ENCODE measurements at regions not wholly inside any gene's neighbourhood (a gene's known extent, or its start where the extent isn't known, plus 50 kb on each side); places are given as distances from the start of the nearest gene placed in this dataset.

DNA sequence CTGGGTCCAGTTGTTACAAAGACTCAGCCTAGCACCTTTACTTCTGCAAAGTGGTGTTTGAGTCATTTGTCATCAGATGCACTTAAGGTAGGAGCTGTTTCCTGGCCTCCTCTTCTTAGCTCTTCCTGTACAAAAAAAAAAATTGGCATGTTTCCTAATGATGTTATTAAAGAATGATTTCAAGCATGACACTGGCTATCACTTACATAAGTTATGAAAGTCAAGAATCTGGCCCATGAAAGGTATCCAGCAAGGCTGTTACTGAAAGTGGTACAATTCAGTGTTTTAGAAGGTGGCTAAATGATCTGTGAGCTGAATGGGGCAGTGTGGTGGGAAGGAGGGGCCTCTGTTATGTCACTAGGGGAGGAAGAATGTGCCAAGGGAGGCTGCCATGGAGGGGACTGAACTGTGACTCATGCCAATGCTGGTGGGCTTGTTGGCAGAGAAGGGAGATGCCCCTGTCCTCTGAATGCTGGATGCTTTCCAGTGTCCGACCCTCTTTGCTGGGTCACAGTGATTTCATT lies 175.1 kb upstream of the MAP1B start:
- H4K20me1 ChIP-seq (ENCODE audit: insufficient read depth): no peaks in the 10 kb centered on the region
- in situ Hi-C loops (cut with MboI): no loop called here
- H3K27me3 ChIP-seq (replicated peaks; ENCODE audit: insufficient read depth): no peaks in the 10 kb centered on the region
- H3K27ac ChIP-seq: peak overlapping the region; percentile 82
- H3K4me2 ChIP-seq (ENCODE audit: unreplicated experiment): peak overlapping the region; percentile 17
- peaks cover 20% of the 10 kb centered on the region for H3K4me1 ChIP-seq (ENCODE audit: insufficient read depth)
- H3F3A ChIP-seq (ENCODE audit: insufficient read depth): peaks cover 21% of the 10 kb centered on the region
- TF ChIP-seq EZH2 (IDR thresholded peaks at IDR 0.05; ENCODE audit: insufficient read depth, poor library complexity, severe bottlenecking) (no peak), EZH2phosphoT487 (IDR thresholded peaks at IDR 0.05; ENCODE audit: insufficient read depth, low read depth) (no peak)
- no peaks in the 10 kb centered on the region for H3K9me3 ChIP-seq (ENCODE audit: low read depth)
- H3K4me3 ChIP-seq: no peak overlapping the region
- no peaks in the 10 kb centered on the region for H3K36me3 ChIP-seq (ENCODE audit: low read depth)
- DNase-seq: peak; percentile 43
- H2AFZ ChIP-seq: peak overlapping the region; percentile 80
- H3K9me2 ChIP-seq (ENCODE audit: insufficient read depth): no peaks in the 10 kb centered on the region
- 11 to 12% methylated on average over 1 of the region's 1 CpG for WGBS, 2 experiments (ENCODE audit: low coverage in 1 of 2, low lambda C conversion rate in 2 of 2, missing lambda C conversion rate in 2 of 2)
- peak overlapping the region; percentile 26 for H3K9ac ChIP-seq
- no peaks in the 10 kb centered on the region for H3K79me2 ChIP-seq (ENCODE audit: insufficient read depth)

DNA sequence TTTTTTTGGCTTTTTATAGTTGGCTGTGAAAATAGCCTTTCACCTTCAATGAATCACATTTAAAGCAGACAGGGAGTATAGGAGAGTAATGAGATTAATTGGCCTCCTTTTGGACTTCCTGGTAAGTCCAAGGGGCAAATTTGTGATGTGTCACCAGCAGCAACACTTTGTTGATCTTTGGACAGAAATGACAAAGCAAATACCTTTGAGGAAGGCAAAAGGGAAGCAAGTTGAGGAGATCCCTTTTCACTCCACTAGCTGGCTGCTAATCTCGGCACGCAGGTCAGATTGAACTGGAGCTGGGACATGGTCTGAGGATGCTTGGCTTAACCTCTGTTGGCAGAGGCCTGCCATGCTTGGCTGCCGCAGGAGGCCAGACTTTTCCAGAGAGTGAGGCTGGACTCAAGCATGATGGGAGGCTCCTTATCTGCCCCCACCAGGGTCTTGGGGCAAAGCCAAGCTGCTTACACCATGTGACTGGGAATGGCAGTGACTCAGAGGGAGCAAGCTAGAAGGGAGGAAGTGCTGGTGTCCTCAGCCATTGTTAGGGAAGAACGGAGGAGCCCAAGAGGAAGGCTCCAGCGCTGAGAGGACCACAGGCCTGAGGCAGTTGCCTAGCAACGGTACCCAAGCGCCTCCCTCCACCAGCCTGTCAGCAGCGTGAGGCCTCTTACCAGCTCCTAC lies 174.5 kb upstream of the MAP1B start:
- Histone ChIP-seq H3K79me2 (ENCODE audit: insufficient read depth) (no peaks in the 10 kb centered on the region), H3F3A (ENCODE audit: insufficient read depth) (peaks cover 21% of the 10 kb centered on the region), H2AFZ (peak overlapping the region; percentile 80), H3K27me3 (replicated peaks; ENCODE audit: insufficient read depth) (no peaks in the 10 kb centered on the region), H3K9me2 (ENCODE audit: insufficient read depth) (no peaks in the 10 kb centered on the region), H3K4me1 (ENCODE audit: insufficient read depth) (peaks cover 20% of the 10 kb centered on the region), H3K4me2 (ENCODE audit: unreplicated experiment) (peak overlapping the region; percentile 17), H3K4me3 (no peak overlapping the region), H4K20me1 (ENCODE audit: insufficient read depth) (no peaks in the 10 kb centered on the region), H3K9me3 (ENCODE audit: low read depth) (no peaks in the 10 kb centered on the region), H3K27ac (peak overlapping the region; percentile 82), H3K36me3 (ENCODE audit: low read depth) (no peaks in the 10 kb centered on the region), H3K9ac (peak overlapping the region; percentile 26)
- WGBS, 2 experiments (ENCODE audit: low coverage in 1 of 2, low lambda C conversion rate in 2 of 2, missing lambda C conversion rate in 2 of 2): 26 to 30% methylated on average over 8 of the region's 8 CpGs
- in situ Hi-C loops (cut with MboI): no loop called here
- DNase-seq: peak; percentile 81
- TF ChIP-seq EZH2phosphoT487 (IDR thresholded peaks at IDR 0.05; ENCODE audit: insufficient read depth, low read depth) (no peak), EZH2 (IDR thresholded peaks at IDR 0.05; ENCODE audit: insufficient read depth, poor library complexity, severe bottlenecking) (no peak)

DNA sequence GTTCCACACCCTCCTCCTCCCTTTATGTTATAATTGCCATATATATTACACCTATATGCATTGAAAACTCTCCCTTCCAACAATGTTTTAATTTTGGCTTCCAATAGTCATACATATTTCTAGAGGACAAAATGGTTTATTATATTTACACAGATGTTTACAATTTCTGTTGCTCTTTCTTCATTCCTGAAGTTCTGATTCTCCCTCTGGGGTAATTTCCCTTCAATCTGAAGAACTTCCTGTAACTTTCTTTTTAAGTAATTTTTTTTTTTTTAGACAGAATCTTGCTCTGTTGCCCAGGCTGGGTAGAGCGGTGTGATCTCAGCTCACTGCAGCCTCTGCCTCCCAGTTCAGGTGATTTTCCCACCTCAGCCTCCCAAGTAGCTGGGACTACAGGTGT lies 173.0 kb upstream of the MAP1B start:
- peaks cover 20% of the 10 kb centered on the region for H3K4me1 ChIP-seq (ENCODE audit: insufficient read depth)
- no peak overlapping the region for H3K4me3 ChIP-seq
- no peak overlapping the region for H3K4me2 ChIP-seq (ENCODE audit: unreplicated experiment)
- no peaks in the 10 kb centered on the region for H3K9me2 ChIP-seq (ENCODE audit: insufficient read depth)
- DNase-seq: no peak
- H3K9me3 ChIP-seq (ENCODE audit: low read depth): no peaks in the 10 kb centered on the region
- no peaks in the 10 kb centered on the region for H3K79me2 ChIP-seq (ENCODE audit: insufficient read depth)
- no peaks in the 10 kb centered on the region for H4K20me1 ChIP-seq (ENCODE audit: insufficient read depth)
- WGBS, 2 experiments (ENCODE audit: low coverage in 1 of 2, low lambda C conversion rate in 2 of 2, missing lambda C conversion rate in 2 of 2): 94 to 96% methylated on average over 1 of the region's 1 CpG
- H3K36me3 ChIP-seq (ENCODE audit: low read depth): no peaks in the 10 kb centered on the region
- H3F3A ChIP-seq (ENCODE audit: insufficient read depth): peaks cover 21% of the 10 kb centered on the region
- in situ Hi-C loops (cut with MboI): no loop called here
- no peak for TF ChIP-seq EZH2phosphoT487 (IDR thresholded peaks at IDR 0.05; ENCODE audit: insufficient read depth, low read depth)
- TF ChIP-seq EZH2 (IDR thresholded peaks at IDR 0.05; ENCODE audit: insufficient read depth, poor library complexity, severe bottlenecking): no peak
- H3K27ac ChIP-seq: no peak overlapping the region
- no peaks in the 10 kb centered on the region for H3K27me3 ChIP-seq (replicated peaks; ENCODE audit: insufficient read depth)
- no peak overlapping the region for H2AFZ ChIP-seq
- H3K9ac ChIP-seq: no peak overlapping the region

DNA sequence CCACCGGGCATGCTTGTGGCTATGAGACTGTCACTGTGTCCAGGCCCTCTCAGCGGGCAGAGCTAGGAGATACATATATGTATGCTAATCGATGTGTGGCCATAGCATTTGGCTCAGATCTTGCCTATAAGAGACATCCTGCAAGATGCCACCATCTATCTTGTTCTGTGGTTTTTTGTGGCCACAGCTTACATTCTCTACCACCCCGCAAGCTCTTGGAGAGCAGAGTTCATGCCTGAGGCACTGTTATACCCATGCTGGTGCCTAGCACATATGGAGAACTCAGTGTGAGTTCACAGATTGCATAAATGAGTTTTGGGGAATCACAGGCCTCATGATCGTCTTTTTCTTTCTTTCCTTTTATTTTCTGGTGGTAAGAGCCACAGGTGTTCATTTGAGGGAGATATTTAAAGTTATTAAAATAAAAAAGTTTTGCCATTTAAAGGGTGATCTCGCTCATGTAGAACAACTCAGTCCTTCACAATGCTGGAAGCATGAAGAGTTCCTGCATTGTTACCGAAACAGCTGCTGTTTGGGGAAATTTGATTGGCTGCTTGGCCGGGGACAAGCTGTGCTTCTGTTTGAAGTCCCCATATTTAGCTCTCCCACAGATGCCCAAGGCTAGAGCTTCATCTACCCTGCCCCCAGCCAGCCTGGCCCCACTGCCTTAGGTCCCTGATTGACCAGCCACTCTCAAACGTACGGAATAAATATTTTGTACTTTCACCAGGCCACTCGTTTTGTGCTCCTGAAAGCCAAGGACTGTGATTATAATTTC lies 169.2 kb upstream of the MAP1B start:
- H3F3A ChIP-seq (ENCODE audit: insufficient read depth): peaks cover 7% of the 10 kb centered on the region; the same call in 1 of the 2 replicates
- in situ Hi-C loops (cut with MboI): no loop called here
- H2AFZ ChIP-seq: no peak overlapping the region
- H3K27me3 ChIP-seq (replicated peaks; ENCODE audit: insufficient read depth): 0 out of 2 replicates have a peak, but pooled peaks cover 11% of the 10 kb centered on the region
- no peaks in the 10 kb centered on the region for H3K9me2 ChIP-seq (ENCODE audit: insufficient read depth)
- H3K4me1 ChIP-seq (ENCODE audit: insufficient read depth): peaks cover 3% of the 10 kb centered on the region
- TF ChIP-seq EZH2phosphoT487 (IDR thresholded peaks at IDR 0.05; ENCODE audit: insufficient read depth, low read depth): no peak
- no peak for TF ChIP-seq EZH2 (IDR thresholded peaks at IDR 0.05; ENCODE audit: insufficient read depth, poor library complexity, severe bottlenecking)
- no peak for DNase-seq
- no peak overlapping the region for H3K9ac ChIP-seq
- H4K20me1 ChIP-seq (ENCODE audit: insufficient read depth): no peaks in the 10 kb centered on the region
- WGBS, 2 experiments (ENCODE audit: low coverage in 1 of 2, low lambda C conversion rate in 2 of 2, missing lambda C conversion rate in 2 of 2): 82% methylated on average over 11 of the region's 11 CpGs
- H3K79me2 ChIP-seq (ENCODE audit: insufficient read depth): no peaks in the 10 kb centered on the region
- H3K36me3 ChIP-seq (ENCODE audit: low read depth): no peaks in the 10 kb centered on the region
- no peak overlapping the region for H3K4me3 ChIP-seq
- no peaks in the 10 kb centered on the region for H3K9me3 ChIP-seq (ENCODE audit: low read depth)
- no peak overlapping the region for H3K27ac ChIP-seq
- H3K4me2 ChIP-seq (ENCODE audit: unreplicated experiment): no peak overlapping the region
